ENCODE measurements at regions not wholly inside any gene's neighbourhood (a gene's known extent, or its start where the extent isn't known, plus 50 kb on each side); places are given as distances from the start of the nearest gene placed in this dataset.

DNA sequence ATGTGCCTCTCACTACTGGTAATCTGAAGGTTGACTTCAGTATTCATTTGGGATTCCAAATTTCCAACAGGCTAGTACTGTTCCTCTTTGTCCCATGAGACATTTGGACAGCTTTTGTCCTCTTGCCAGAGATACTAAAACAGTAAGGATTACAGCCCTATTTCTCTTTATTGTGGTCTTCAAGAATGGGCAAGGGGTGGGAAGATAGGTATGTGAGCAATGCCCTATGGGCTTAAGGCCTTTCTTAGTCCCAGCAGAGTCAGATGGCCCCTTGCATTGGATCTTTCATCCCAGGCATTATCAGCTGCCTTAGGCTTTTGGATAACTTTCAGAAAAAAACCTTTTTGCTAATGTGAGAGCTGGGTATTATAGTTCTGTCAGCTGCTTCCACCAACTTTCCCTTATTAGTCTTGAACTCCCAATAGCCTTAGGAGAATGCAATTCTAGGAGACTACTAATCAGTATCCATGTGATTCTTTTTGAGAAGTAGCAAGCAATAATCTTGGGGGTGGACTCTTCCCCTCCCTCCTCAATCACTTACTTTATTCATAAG lies 361.1 kb upstream of the NUDT12 start:
- no peak for DNase-seq (ENCODE audit: low read depth in 2 of 2)

DNA sequence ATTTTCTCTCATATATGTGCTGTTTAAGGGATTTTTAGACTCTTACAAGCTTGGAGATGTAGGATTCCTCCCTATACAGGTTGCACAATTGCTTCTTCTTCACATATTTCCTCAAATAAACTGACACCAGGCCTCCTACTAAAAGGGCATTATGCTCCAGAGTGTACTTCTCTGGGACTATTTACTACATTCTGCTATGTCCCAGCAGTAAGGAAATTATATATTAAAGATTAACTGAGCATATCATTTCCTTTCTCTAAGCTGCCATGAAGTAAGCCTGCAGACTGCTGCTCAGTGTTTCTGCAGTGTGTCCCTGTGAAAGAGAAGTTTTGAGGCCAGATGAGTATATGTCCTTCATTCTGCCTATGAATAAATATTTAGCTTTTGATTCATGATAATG lies 356.9 kb upstream of the NUDT12 start:
- DNase-seq (ENCODE audit: low read depth in 2 of 2), result no peak

DNA sequence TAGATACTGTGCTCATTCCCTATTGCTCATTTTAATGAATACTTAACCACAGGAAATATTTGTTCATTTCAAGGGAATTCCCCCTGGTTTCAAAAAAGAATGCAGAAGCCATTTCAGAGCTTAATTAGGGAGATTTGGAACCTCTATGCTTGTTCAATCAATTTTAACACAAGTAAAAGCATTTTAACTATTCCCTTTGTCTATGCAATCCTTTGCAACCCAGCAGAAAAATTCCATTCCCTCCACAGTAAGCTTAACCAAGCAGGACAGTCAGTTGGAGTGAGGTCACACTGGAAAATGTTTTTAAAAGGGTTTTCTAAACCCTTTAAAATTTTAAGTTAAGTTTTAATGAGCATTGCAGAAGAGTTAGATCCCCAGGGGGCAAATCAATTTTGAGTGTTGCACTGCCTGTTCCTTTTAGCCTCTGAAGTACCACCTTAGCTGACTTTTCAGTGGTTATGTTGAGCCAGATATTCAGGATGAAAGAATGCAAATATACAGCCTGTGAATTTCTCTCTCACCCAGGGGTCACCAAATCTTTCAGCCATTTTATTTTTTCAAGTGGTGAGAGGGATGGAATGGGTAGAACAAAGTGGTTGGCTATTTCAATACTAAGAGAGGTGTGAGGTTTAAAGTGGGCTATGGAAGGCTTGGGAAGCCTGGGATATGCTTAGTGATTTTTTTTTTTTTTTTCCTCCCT lies 356.2 kb upstream of the NUDT12 start:
- DNase-seq (ENCODE audit: low read depth in 2 of 2), result no peak

DNA sequence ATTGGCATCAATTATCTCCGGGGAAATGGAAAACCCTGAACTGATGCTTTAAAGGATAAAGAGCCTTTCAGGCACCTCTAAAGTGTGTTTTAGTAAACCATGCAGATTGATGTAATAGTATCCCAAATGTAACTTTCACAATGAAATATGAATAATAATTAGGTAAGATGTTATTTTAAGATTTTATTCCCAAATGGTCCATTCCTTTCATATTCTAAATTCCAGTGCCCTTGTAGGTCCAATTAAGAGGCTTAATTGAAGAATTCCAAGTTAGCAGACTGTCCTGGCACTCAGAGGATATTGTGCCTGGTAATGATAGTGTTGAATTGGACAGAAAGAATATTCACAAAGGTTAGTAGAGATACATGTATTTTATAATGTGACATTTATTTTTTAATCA lies 352.5 kb upstream of the NUDT12 start:
- DNase-seq (ENCODE audit: low read depth in 2 of 2), result no peak

DNA sequence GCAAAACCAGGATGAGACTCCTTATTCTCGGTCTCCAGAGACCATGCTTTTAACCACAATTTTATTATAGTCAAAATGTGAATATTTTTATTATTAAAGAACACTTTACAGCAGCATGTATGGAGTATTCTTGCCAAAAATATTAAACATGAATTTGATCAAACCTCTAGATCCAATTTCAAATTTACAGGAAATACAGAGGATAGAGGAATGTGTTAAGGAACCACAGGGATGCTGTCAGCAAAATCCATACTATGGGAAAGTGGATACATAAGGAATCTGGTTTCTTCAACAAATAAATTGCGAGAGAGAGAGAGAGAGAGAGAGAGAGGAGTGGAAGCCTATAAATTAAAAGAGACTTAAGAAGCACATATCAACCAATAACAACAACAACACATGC lies 348.2 kb upstream of the NUDT12 start:
- no peak for DNase-seq (ENCODE audit: low read depth in 2 of 2)

- no peak for DNase-seq (ENCODE audit: low read depth in 2 of 2)
Observed at GRCh38 chr5:103910011-103910410, 347.4 kb upstream of the NUDT12 start.

DNA sequence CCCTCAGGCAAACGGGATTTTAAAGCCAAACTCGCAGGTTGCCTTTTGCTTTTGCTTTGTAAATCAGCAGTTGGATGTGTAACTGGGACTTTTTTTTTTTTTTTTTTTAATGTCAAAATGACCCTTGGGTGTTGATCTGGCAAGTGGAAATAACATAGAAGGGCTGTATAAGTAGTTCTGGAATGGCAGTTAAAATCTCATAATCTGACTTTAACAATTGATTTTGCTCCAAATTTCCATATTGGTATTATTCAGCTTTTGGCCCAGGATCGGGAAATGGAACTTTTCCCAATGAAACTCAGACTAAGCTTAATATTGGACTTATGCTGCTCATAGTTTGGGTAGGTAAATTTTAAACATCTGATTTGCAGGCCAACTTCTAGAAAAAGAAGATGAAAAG lies 346.8 kb upstream of the NUDT12 start:
- no peak for DNase-seq (ENCODE audit: low read depth in 2 of 2)

DNA sequence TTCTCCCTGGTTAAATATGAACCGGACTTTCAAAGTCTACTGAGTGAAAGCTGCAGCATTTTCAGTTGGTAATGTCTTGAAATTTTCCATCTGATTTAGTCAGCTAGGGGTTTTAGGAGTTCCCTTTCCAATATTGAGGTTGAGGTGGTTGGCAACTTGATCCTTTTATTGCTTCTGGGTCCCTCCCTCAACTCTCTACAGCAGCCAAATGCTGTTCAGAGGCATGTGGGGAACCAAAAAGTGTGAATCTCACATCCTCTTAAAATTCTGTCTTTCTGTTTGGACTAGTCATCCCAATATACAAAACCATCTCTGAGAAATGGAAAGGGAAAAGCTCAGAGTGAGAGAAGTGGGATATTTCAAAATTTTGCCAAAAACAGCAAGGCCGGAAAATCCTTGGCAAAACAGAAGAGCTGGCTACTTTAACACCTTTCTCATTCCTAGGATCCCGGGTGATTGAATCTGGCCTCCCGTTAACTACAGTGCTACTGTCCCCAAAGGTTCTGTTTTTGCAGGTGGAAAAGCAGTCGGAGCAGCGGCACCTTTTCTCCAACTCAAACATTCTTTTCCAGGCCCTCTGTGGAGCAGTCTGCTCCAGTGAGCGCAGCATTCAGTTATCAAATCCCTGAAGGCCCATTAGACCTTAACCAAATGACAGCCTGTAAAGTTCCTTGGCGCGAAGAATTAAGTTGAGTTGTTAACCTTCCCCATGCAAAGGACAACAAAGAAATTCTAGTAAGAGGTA lies 345.9 kb upstream of the NUDT12 start:
- DNase-seq (ENCODE audit: low read depth in 2 of 2), result no peak

GRCh38 chr5:103907001-103907400 lies 344.4 kb upstream of the NUDT12 start:
- DNase-seq (ENCODE audit: low read depth in 2 of 2), result no peak

GRCh38 chr5:103904651-103905050 lies 342.1 kb upstream of the NUDT12 start:
- no peak for DNase-seq (ENCODE audit: low read depth in 2 of 2)

- DNase-seq (ENCODE audit: low read depth in 2 of 2), result no peak
Observed at GRCh38 chr5:103902893-103903292, 340.3 kb upstream of the NUDT12 start.

- no peak for DNase-seq (ENCODE audit: low read depth in 2 of 2)
Observed at GRCh38 chr5:103901885-103902284, 339.3 kb upstream of the NUDT12 start.

- no peak for DNase-seq (ENCODE audit: low read depth in 2 of 2)
Observed at GRCh38 chr5:103896593-103896992, 334.0 kb upstream of the NUDT12 start.

DNA sequence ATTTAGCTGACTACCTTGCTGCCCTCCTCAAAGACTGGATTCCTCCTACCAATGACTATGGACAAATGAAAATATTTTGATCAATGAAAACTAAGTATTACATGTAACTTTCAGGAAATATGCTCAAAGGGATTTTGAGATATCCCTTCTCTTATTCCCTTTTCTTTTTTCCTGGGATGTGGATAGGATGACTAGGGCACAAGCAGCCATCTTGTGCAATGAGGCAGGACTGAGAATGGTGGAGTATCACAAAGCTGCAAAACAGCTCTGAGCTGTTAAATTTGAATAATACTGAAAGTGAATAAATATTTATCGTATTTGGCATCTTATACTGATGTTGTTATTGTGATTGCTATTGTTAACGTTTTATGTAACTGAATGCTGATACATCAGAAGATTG lies 333.1 kb upstream of the NUDT12 start:
- no peak for DNase-seq (ENCODE audit: low read depth in 2 of 2)

DNA sequence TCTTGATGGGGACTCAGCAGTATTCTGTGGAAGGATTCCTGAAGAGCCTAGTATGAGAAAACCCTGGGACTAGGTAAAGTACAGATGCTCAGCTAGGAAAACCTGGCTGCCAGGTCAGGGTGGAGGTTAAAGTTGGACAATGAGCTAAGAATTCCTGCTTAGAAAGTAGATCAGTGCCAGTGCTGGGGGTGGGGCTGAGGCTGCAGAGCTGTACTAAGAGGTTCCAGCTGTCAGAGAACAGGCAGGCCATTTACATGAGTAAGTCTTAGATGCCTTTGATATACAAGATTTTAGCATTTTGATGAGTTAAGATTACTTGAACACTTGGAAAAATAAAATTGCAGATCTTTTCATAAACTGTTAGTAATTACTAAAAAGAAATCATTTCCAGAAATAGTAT lies 332.3 kb upstream of the NUDT12 start:
- DNase-seq (ENCODE audit: low read depth in 2 of 2), result no peak

DNA sequence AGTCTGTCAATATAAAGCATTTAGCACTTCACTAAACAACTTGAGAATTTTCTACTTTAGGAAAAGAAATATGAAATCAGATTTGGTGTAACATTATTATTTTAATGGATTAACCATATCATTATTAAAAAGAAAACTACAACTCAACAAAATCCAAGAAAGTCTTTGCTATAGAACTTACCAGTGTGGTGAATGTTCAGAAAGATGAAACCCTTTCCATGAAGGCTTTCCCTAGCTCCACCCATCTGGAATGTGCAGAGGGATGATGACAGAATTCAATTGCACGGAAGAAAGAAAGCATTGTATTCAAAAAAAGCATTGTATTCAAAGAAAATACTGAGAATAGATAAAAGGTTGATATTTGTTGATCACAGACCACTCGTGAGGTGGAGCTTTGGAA lies 328.6 kb upstream of the NUDT12 start:
- DNase-seq (ENCODE audit: low read depth in 2 of 2), result no peak

- DNase-seq (ENCODE audit: low read depth in 2 of 2), result no peak
Observed at GRCh38 chr5:103890313-103890712, 327.7 kb upstream of the NUDT12 start.

DNA sequence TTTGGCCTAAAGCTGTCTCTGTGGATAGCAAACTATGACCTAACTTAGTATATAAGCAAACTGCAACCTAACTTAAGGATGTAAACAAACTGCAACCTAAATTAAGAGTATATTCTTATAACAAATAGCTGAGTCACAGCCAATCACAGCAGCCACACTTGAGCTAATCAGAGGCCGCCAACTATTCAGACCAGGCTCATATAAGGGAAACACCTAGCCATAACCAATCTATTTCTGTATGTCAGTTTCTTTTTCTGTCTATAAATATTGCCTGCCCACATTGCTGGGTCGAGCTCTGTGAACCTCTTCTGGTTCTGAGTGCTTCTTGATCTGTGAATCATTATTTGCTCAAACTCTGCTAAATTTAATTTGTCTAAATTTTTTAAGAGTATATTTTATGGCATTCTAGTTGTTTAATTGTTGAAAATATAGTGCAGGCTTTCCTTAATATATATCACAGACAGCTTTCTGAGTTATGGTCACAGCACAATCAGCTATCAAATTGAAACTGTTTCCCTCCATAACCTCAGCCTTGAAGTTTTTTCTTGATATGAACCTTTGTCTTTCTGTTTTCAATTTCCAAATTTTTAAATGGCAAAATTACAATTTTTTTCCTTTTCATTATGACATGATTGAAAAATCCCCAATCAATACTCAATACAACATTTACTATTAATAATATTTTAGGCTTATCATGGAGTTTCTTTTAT lies 327.1 kb upstream of the NUDT12 start:
- DNase-seq (ENCODE audit: low read depth in 2 of 2), result no peak

GRCh38 chr5:103886826-103887225 lies 324.2 kb upstream of the NUDT12 start:
- no peak for DNase-seq (ENCODE audit: low read depth in 2 of 2)

DNA sequence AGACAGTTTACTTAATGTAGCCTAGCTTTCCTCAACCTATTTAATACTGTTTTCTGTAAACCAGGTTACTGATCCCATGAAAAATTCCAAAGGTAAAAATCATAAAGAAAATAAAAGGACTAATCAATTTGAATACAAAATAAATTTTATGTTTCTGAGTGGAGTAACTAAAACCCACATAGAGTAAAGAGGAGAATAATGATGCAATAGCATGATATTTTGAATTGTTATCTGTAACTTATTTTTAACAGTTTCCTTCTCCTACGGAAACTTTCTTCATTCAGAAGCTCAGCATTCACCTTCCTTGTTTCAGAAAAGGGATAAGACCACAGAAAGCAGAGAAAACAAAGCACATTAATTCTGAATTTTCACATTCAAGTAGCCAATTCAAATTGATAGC lies 320.6 kb upstream of the NUDT12 start:
- no peak for DNase-seq (ENCODE audit: low read depth in 2 of 2)

- no peak for DNase-seq (ENCODE audit: low read depth in 2 of 2)
Observed at GRCh38 chr5:103881560-103881959, 319.0 kb upstream of the NUDT12 start.

GRCh38 chr5:103867857-103868598 lies 305.4 kb upstream of the NUDT12 start:
- DNase-seq (ENCODE audit: low read depth in 2 of 2), result no peak

Measured in stimulated activated CD4-positive, alpha-beta T cell treated with anti-CD3 and anti-CD28 coated beads, Interleukin-12 subunit alpha, Interleukin-12 subunit beta, amount 100 ng/mL, for 24 hours (primary cell).